GM11168 (cell line): ENCODE measurements at regions not wholly inside any gene's neighbourhood (a gene's known extent, or its start where the extent isn't known, plus 50 kb on each side); places are given as distances from the start of the nearest gene placed in this dataset.
"Not testable (repeated sequence)": the region's sequence is repeated elsewhere in the genome, so short reads cannot be mapped to it uniquely, and the experiment has no call there.

Source experiments
- in situ Hi-C: fragments of 300-500 bp; cut with MboI; formaldehyde crosslinking; loops from one replicate; pipeline ENCODE4 v1.12.0; 2022; ENCODE audit warnings: low sequenced_read_pairs; ENCODE audit not compliant: unreplicated experiment

- in situ Hi-C loops = no loop called here
Measured at GRCh38 chr4:169899295-169899694, 126.9 kb downstream of the MFAP3L start.

- in situ Hi-C loops = no loop called here
Measured at GRCh38 chr4:169898095-169898494, 128.1 kb downstream of the MFAP3L start.

- in situ Hi-C loops = not testable (repeated sequence)
Measured at GRCh38 chr4:169894767-169895166, 131.4 kb downstream of the MFAP3L start.

GRCh38 chr4:169885893-169886292 lies 128.1 kb upstream of the HPF1 start:
- in situ Hi-C loops = no loop called here

- in situ Hi-C loops = no loop called here
Measured at GRCh38 chr4:169881769-169882168, 124.0 kb upstream of the HPF1 start.

GRCh38 chr4:169870507-169870906 lies 112.8 kb upstream of the HPF1 start:
- in situ Hi-C loops = no loop called here

GRCh38 chr4:169869490-169869889 lies 111.7 kb upstream of the HPF1 start:
- in situ Hi-C loops = no loop called here

- in situ Hi-C loops = no loop called here
Measured at GRCh38 chr4:169861593-169861992, 103.8 kb upstream of the HPF1 start.

- in situ Hi-C loops = no loop called here
Measured at GRCh38 chr4:169859366-169860216, 101.8 kb upstream of the HPF1 start.

- in situ Hi-C loops = no loop called here
Measured at GRCh38 chr4:169854090-169854489, 96.3 kb upstream of the HPF1 start.

- in situ Hi-C loops = no loop called here
Measured at GRCh38 chr4:169852481-169852880, 94.7 kb upstream of the HPF1 start.

- in situ Hi-C loops = no loop called here
Measured at GRCh38 chr4:169851750-169852149, 94.0 kb upstream of the HPF1 start.

- in situ Hi-C loops = no loop called here
Measured at GRCh38 chr4:169849456-169849855, 91.7 kb upstream of the HPF1 start.

GRCh38 chr4:169848018-169848417 lies 90.3 kb upstream of the HPF1 start:
- in situ Hi-C loops = no loop called here

- in situ Hi-C loops = no loop called here
Measured at GRCh38 chr4:169847171-169847570, 89.4 kb upstream of the HPF1 start.

- in situ Hi-C loops = no loop called here
Measured at GRCh38 chr4:169846396-169846795, 88.7 kb upstream of the HPF1 start.

GRCh38 chr4:169841776-169842175 lies 84.0 kb upstream of the HPF1 start:
- in situ Hi-C loops = no loop called here

- in situ Hi-C loops = no loop called here
Measured at GRCh38 chr4:169840554-169840953, 82.8 kb upstream of the HPF1 start.

- in situ Hi-C loops = not testable (repeated sequence)
Measured at GRCh38 chr4:169828329-169828728, 70.6 kb upstream of the HPF1 start.

- in situ Hi-C loops = no loop called here
Measured at GRCh38 chr4:169826634-169827187, 69.0 kb upstream of the HPF1 start.

- in situ Hi-C loops = no loop called here
Measured at GRCh38 chr4:169823685-169824084, 65.9 kb upstream of the HPF1 start.

GRCh38 chr4:169821402-169821801 lies 63.7 kb upstream of the HPF1 start:
- in situ Hi-C loops = no loop called here
